ENCODE measurements at regions not wholly inside any gene's neighbourhood (a gene's known extent, or its start where the extent isn't known, plus 50 kb on each side); places are given as distances from the start of the nearest gene placed in this dataset.

- Histone ChIP-seq H3K27ac (no peak overlapping the region), H3K4me3 (no peak overlapping the region), H3K9me3 (no peaks in the 10 kb centered on the region), H3K36me3 (no peaks in the 10 kb centered on the region), H3K4me1 (no peaks in the 10 kb centered on the region), H3K27me3 (no peaks in the 10 kb centered on the region)
- intact Hi-C loops (cut with DNase I; ENCODE audit: low total_unique reads): no loop called here
- TF ChIP-seq CTCF (IDR thresholded peaks at IDR 0.05): no peak
- TF ChIP-seq POLR2A (IDR thresholded peaks at IDR 0.05): no peak
- no peak for TF ChIP-seq POLR2AphosphoS5 (IDR thresholded peaks at IDR 0.05)
- DNase-seq (ENCODE audit: low spot score in 2 of 2): no peak
Measured at GRCh38 chrX:122940199-122940598, 243.9 kb upstream of the GRIA3 start.

GRCh38 chrX:122941806-122942205 is 242.3 kb upstream of the GRIA3 start:
- intact Hi-C loops (cut with DNase I; ENCODE audit: low total_unique reads): no loop called here
- TF ChIP-seq POLR2A (IDR thresholded peaks at IDR 0.05): no peak
- TF ChIP-seq POLR2AphosphoS5 (IDR thresholded peaks at IDR 0.05): no peak
- no peak for TF ChIP-seq CTCF (IDR thresholded peaks at IDR 0.05)
- H3K27ac ChIP-seq: no peak overlapping the region
- H3K9me3 ChIP-seq: no peaks in the 10 kb centered on the region
- H3K4me3 ChIP-seq: no peak overlapping the region
- H3K4me1 ChIP-seq: no peaks in the 10 kb centered on the region
- DNase-seq (ENCODE audit: low spot score in 2 of 2): no peak
- no peaks in the 10 kb centered on the region for H3K36me3 ChIP-seq
- no peaks in the 10 kb centered on the region for H3K27me3 ChIP-seq

- DNase-seq (ENCODE audit: low spot score in 2 of 2): no peak
- no peaks in the 10 kb centered on the region for H3K9me3 ChIP-seq
- H3K27me3 ChIP-seq: no peaks in the 10 kb centered on the region
- intact Hi-C loops (cut with DNase I; ENCODE audit: low total_unique reads): no loop called here
- no peaks in the 10 kb centered on the region for H3K4me1 ChIP-seq
- no peak overlapping the region for H3K4me3 ChIP-seq
- TF ChIP-seq POLR2AphosphoS5 (IDR thresholded peaks at IDR 0.05) (no peak), POLR2A (IDR thresholded peaks at IDR 0.05) (no peak), CTCF (IDR thresholded peaks at IDR 0.05) (no peak)
- H3K36me3 ChIP-seq: no peaks in the 10 kb centered on the region
- H3K27ac ChIP-seq: no peak overlapping the region
Measured at GRCh38 chrX:122943918-122944317, 240.2 kb upstream of the GRIA3 start.

- H3K27ac ChIP-seq: no peak overlapping the region
- no peaks in the 10 kb centered on the region for H3K36me3 ChIP-seq
- no peak for DNase-seq (ENCODE audit: low spot score in 2 of 2)
- intact Hi-C loops (cut with DNase I; ENCODE audit: low total_unique reads): no loop called here
- TF ChIP-seq POLR2A (IDR thresholded peaks at IDR 0.05) (no peak), CTCF (IDR thresholded peaks at IDR 0.05) (no peak)
- H3K4me3 ChIP-seq: no peak overlapping the region
- no peaks in the 10 kb centered on the region for H3K9me3 ChIP-seq
- H3K27me3 ChIP-seq: no peaks in the 10 kb centered on the region
- no peaks in the 10 kb centered on the region for H3K4me1 ChIP-seq
Measured at GRCh38 chrX:122945328-122945727, 238.8 kb upstream of the GRIA3 start.

GRCh38 chrX:122972604-122973003 is 211.5 kb upstream of the GRIA3 start:
- intact Hi-C loops (cut with DNase I; ENCODE audit: low total_unique reads): no loop called here
- Histone ChIP-seq H3K27me3 (no peaks in the 10 kb centered on the region), H3K4me3 (no peak overlapping the region), H3K9me3 (peaks cover 0 to 14% of the 10 kb centered on the region in 2 donors), H3K4me1 (no peaks in the 10 kb centered on the region), H3K36me3 (no peaks in the 10 kb centered on the region), H3K27ac (no peak overlapping the region)
- DNase-seq (ENCODE audit: low spot score in 2 of 2): no peak
- TF ChIP-seq POLR2AphosphoS5 (IDR thresholded peaks at IDR 0.05) (no peak), POLR2A (IDR thresholded peaks at IDR 0.05) (no peak), CTCF (IDR thresholded peaks at IDR 0.05) (no peak)
